NCI-H146 (cell line): ENCODE measurements at regions not wholly inside any gene's neighbourhood (a gene's known extent, or its start where the extent isn't known, plus 50 kb on each side); places are given as distances from the start of the nearest gene placed in this dataset.
"Not testable (repeated sequence)": the region's sequence is repeated elsewhere in the genome, so short reads cannot be mapped to it uniquely, and the experiment has no call there.

Experiments used
- DNase-seq: peaks from one replicate; lab custom pipeline; 2025; lab: John Stamatoyannopoulos, UW

DNA sequence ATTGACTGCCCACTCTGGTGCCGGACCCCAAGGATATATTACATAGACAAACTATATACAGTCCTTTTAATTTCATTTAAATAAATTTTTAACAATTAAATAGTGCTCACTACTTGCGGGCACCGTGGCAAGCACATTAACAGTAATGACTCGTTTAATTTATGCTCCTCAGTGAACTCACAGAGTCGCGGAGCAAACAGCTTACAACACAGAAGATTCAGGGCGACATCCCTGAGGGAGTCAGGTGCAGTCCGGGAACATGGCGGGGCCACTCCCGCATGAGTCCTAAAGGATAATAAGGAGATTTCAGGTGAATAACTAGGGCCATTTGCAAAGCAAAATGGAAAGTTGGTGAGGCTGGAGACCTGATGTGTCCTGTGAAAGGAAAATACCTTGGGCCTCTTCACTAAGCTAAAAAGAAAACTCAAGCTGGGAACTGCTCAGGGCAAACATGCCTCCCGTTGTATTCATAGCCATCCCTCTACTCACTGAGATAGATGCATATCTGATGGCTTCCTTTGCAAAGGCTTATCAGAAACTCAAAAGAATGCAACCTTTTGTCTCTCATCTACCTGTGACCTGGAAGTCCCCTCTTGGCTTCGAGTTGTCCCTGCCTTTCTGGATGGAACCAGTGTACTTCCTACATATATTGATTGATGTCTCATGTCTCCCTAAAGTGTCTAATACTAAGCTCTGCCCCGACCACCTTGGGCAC, 125.6 kb downstream of the KLF6 start:
- peak; percentile 57 for DNase-seq

DNA sequence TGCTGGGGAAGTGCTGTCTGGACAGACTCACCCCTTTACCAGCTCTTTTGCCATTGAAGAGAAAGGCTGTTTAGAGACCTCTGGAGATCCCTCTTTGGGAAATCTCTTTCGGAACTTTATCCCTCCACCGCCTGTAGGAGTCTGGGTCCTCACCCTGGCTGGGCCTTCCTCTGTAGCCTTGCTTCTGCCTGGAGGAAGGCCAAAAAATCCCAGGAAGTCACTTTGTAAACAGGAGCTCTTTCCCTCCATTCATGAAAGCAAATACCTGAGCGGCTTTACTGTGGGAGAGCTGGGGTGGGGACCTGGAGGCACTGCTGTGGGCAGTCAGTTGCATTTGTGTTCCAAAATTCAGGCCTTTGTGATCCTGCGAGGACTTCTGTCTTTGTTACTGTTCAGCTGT, 126.2 kb downstream of the KLF6 start:
- DNase-seq: peak; percentile 87

- DNase-seq: no peak
Measured at GRCh38 chr10:3656214-3656613, 128.8 kb downstream of the KLF6 start.

- peak; percentile 21 for DNase-seq
Measured at GRCh38 chr10:3655528-3655927, 129.5 kb downstream of the KLF6 start.

DNA sequence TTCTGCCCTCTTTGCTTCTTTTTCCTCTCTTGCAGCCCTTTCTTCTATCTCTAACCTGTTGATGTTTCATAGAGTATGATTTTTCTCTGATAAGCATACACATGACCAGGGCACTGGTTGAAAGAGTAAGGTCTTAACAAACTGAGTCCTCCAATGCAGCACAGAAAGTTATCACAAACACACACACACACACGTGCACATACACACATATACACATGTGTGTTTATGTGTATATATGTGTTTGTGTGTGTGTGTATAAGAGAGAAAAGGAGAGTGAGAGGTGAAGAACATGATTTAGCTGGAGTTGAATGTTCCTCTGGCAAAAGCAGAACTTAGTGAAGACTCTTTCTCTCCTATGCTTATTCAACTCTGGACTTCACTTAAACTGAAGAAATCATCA, 130.0 kb downstream of the KLF6 start:
- DNase-seq: no peak

DNA sequence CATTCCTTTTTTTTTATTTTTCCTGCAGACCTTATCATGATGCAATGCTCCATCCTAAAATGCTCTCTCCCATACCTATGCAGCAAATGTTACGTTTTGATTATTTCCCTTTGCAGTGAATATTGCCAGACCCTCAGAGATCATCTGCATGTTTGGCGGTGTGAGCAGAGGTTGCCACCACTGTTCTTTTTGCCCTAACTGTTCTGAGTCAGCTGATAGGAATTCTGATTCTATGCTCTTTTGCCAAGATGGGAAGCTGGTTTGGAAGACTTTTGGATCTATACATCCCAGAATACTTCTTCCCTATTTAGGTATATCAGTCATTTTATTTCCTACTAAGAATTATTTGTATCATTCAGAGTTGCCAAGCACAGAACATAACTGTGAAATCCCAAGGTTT, 130.5 kb downstream of the KLF6 start:
- DNase-seq: no peak

DNA sequence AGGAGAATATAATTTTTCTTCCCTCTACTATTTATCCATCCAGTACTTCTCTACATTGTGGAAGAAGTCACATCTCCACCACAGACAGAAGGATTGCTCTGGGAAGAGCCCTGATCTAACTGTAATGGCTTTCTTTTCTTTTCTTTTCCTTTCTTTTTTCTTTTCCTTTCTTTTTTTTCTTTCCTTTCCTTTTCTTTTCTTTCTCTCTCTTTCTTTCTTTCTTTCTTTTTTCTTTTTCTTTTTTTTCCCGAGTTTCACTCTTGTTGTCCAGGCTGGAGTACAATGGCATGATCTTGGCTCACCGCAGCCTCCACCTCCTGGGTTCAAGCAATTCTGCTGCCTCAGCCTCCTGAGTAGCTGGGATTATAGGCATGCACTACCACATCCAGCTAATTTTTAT, 131.7 kb downstream of the KLF6 start:
- DNase-seq: not testable (repeated sequence)

GRCh38 chr10:3652886-3653285, 132.1 kb downstream of the KLF6 start:
- no peak for DNase-seq

DNA sequence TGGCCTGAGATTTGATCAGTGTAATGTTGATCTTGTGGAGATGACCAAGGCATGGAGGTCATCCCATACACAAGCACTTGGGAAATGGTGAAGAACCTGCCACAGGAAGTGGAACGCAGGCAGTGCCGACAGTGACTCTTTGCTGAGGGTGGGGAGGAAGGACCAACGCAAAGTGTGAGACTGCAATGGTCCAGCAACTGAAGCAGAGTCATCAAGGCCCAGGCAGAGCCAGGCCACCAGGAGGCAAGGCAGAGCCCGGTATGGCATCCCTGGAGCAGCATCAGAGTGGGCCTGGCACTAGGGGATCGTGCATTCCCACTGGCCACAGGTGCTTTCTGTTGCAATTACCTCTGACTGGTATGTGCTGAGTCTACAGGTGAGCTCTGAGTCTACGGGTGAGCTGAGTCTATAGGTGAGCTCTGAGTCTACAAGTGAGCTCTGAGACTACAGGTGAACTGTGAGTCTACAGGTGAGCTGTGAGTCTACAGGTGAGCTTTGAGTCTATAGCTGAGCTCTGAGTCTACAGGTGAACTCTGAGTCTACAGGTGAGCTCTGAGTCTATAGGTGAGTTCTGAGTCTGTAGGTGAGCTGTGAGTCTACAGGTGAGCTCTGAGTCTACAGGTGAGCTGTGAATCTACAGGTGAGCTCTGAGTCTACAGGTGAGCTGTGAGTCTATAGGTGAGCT, 132.9 kb downstream of the KLF6 start:
- peak; percentile 18 for DNase-seq

GRCh38 chr10:3648576-3648975, 136.4 kb downstream of the KLF6 start:
- no peak for DNase-seq

- DNase-seq: peak; percentile 89
Measured at GRCh38 chr10:3648170-3648569, 136.8 kb downstream of the KLF6 start.

DNA sequence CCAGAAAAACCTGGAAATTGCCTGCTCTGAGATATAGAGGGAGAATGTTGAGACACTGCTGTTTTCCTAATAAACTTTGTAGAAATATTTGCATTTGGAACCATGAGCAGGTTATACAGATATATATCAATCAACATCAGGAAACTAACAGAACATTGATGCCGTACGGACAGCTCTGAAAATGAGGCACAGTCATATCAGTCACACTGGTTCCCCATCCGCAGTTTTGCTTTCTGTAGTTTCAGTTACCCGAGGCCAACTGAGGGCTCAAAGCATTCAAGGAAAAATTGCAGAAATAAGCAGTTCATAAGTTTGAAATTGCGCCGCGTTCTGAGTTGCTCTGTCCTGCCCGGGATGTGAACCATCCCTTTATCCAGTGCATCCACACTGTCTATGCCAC, 137.9 kb downstream of the KLF6 start:
- no peak for DNase-seq

DNA sequence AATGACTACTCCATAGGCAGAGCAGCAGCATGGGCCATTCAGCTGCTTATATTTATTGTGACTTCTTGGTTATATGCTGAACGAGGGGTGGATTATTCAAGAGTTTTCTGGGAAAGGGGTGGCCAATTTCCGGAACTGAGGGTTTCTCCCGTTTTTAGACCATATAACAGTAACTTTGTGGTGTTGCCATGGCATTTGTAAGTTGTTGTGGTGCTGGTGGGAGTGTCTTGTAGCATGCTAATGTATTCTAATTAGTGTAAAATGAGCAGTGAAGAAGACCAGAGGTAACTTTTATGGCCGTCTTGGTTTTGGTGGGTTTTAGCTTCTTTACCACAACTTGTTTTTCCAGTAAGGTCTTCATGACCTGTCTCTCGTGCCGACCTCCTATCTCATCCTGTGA, 139.6 kb downstream of the KLF6 start:
- DNase-seq: no peak

- DNase-seq: no peak
Measured at GRCh38 chr10:3640816-3641215, 144.2 kb downstream of the KLF6 start.

DNA sequence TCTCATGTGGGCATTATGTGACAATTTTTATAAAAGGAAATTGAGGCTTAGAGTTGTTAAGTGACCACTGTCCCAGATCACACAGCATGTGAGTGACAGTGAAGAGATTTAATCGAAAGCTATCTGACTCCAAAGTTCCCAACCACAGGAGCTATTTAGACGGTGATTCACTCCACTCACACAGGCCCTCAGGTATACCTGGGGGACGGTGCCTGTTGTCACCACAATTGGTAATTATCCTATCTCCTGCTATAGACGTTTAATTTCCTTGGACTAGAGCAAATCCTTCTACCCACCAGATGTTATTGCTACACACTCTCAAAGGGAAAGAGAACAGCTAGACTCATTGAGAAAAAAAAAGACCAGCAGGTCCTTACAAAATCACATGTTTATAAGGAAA, 145.5 kb downstream of the KLF6 start:
- DNase-seq: no peak

DNA sequence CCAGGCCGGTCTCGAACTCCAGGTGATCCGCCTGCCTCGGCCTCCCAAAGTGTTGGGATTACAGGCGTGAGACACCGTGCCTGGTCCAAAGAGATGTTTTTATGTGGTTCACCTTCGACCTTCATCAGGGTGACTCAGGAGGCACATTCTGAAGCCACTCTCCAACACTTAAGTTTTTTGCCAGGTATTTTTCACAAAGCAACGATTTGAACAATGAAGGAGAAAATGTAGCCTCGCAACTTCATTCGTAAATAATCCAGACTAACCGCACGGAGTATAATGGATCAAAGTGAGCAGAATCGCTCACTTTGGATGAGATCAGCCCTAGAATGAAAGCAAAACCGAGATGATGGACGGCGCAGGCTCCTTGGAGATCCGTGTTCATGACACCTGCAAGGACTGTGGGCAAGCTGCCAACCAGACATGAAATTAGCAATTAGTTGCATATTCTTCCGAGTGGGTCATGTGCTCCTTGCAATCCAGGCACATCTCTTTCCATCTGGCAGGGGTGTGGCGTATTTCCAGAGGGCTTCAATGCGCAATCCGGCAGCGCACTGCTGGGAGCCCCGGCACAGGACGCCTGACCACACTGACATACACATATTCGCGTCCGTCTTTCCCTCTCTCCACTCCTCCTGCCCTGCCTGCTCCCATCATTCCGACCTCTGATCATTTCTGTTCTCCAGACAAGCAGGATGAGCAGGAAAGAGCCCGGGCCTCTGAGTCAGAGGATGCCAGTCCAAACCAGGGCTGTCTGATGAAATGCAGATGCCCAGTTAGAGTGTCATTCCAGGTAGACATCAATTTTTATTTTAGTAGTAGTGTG, 148.4 kb downstream of the KLF6 start:
- DNase-seq: peak; percentile 100

DNA sequence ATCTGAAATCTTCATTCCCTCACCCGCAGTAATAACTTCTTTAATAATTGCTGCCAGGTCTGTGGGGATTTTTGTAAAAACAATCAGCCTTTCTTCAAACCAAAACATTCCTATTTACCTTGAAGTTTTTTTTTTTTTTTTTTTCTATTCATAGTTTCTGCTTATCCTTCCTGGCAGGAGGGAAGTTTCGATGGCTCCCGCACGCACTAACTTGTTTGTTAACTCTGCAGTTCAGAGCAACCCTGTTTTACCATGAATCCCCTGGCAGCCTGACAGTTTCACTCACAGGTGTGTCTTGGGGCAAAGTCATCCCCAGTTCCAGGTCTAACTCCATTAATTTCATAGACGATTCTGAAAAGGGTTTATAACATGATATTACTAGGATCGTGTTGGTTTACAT, 149.3 kb downstream of the KLF6 start:
- DNase-seq: peak; percentile 91

GRCh38 chr10:3635211-3635671, 149.8 kb downstream of the KLF6 start:
- DNase-seq: peak; percentile 94

- not testable (repeated sequence) for DNase-seq
Measured at GRCh38 chr10:3634646-3635045, 150.4 kb downstream of the KLF6 start.

- no peak for DNase-seq
Measured at GRCh38 chr10:3631701-3632330, 153.2 kb downstream of the KLF6 start.

GRCh38 chr10:3631291-3631690, 153.7 kb downstream of the KLF6 start:
- no peak for DNase-seq
